Activated CD4-positive, CD25-positive, alpha-beta regulatory T cell treated with anti-CD3 and anti-CD28 coated beads, Interleukin-2, amount 50 U/mL, for 72 hours (primary cell): ENCODE measurements at regions not wholly inside any gene's neighbourhood (a gene's known extent, or its start where the extent isn't known, plus 50 kb on each side); places are given as distances from the start of the nearest gene placed in this dataset.
"Not testable (repeated sequence)": the region's sequence is repeated elsewhere in the genome, so short reads cannot be mapped to it uniquely, and the experiment has no call there.

Experiments used
- DNase-seq: peaks from one replicate; pipeline ENCODE4 v3.0.0; 2021

DNA sequence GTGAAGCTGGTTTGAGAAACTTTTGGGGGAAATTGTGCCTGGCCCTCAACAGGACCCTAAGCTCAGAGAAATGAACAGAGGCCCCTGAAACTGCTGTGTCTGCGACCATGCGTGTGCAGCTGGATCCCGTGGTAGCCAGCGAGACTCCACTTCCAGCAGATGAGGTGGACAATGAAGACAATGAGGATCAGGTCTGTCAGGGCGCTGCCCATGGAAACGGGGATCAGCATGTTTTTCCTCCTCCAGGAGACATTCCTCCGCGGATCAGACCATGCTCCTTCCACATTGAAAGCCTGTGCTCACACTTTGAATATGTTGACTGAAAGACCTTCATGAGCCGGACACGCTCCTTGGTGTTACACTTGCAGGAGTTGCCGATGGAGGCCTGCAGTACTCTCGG, 1439.8 kb upstream of the ALCAM start:
- no peak for DNase-seq

GRCh38 chr3:103927896-103928295, 1438.8 kb upstream of the ALCAM start:
- no peak for DNase-seq

- DNase-seq, result no peak
Measured at GRCh38 chr3:103937094-103937493, 1429.6 kb upstream of the ALCAM start.

DNA sequence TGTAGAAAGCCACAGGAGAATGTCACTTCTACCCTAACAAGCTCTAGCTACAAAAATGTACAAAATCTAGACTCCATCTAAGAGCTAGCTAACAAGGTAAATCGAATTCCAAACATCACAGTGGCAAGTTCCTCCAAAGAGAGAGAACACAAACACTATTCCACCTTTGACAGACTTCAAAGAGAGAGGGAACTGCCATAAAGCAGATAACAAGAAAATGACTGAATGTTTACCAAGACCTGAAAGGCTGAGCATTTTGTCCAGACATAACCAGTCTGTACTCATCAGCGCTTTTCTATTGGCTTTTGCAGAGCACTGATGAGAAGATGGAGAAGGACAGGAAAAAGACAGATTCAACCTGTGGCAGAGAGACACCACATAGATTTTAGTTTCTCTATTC, 1419.6 kb upstream of the ALCAM start:
- DNase-seq, result no peak

DNA sequence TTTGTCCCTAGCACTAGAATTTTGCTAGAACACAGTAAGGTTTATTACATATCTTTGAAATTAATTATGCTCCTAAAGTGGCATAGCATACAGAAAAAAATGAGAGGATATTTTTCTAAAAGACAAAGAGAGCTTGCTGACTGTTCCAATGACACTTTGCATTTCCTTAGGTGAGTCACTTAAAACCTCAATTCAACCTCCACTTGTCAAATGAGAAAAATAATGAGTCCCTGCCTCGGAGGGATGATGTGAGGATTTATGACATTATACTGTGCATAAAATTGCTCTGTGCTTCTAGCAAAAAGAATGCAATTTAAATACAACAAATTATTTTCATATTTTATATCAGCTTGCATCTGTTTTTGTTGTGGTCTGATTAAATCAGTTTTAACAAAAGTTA, 1417.0 kb upstream of the ALCAM start:
- DNase-seq, result no peak

DNA sequence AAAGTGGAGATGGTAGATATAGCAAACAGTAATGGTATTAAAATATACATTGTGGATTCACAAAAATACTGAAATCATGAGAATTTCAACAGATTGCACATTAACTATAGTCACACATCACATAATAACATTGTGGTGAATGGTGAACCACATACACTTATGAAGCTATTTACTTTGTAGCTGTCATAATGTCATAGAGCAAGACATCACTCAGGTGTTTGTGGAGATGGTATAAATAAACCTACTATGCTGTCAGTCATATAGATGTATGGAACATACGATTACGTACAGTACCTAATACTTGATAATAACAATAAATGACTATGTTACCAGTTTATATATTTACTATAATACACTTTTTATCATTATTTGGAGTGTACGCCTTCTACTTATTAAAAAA, 1416.0 kb upstream of the ALCAM start:
- no peak for DNase-seq

- no peak for DNase-seq
Measured at GRCh38 chr3:103953796-103954195, 1412.9 kb upstream of the ALCAM start.

GRCh38 chr3:103960819-103961218, 1405.9 kb upstream of the ALCAM start:
- no peak for DNase-seq

DNA sequence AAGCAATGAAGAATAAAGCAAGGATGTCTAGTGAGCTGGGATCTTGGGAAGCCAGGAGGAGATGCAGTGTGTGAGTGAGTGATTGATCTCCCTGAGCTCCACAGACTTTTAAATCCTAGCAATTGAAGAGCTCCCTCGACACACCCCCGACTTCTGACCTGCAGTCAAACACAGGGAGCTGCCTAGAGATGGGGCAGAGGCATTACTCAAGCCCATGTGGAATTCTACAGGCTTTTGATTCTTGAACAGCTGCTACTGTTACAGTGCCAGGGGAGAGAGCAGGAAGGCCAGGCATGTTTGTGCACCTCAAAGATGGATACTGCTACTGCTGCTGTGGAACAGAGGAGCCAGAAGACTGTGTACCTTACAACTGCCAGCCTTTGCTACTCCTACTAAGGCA, 1403.1 kb upstream of the ALCAM start:
- DNase-seq, result no peak

DNA sequence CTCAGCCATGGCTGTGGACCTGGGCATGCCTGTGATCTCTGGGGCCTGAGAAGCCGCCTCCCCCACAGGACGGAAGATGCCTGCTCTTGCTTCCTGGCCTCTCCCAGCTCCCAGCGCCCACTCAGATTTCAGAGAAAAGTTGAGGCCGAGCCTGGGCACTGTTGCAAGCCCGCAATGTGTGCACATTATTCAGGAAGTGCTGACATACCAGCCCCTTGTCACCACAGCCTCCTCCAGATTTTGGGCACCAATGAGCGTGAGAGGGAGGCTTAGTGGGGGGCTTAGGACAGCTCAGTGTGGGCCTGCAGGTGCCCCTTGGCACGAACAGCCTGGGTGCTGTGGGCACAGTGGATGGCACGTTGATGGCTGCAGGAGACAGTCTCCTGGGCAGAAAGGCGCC, 1400.9 kb upstream of the ALCAM start:
- DNase-seq, result no peak

DNA sequence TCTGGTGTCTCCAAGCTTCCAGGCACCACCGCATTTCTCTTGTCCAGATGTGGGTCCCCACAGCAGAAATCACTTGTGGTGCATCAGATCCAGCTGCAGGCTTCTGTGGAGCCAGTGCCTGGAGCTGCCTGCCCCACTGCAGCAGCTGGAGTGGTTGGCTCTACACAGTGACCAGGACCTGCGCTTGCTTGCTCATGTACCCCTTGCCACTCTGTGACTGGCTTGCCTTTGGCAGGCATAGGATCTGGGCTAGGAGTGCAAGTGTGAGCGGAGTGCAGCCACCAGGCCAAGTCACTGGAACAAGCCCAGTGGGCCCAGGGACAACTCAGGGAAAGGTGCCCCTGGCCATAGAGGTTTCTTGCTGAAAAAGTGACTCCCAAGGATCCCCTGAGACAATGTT, 1400.0 kb upstream of the ALCAM start:
- no peak for DNase-seq

DNA sequence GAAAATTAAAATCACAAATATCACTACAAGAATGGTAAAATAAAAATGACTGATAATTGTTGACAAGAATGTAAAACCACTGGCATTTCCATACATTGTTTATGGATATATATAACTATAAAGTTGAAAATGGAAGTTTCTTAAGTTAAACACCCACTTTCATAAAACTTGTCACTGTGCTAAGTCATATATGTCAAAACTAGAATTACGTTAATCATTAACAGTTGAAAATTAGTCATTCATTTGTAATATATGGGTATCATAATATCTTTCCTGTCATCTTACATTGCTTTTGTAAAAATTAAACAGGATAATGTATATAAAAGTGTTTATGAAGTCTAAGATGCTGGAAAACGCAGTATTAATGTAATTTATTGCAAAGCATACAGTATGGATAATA, 1398.6 kb upstream of the ALCAM start:
- DNase-seq, result no peak

- no peak for DNase-seq
Measured at GRCh38 chr3:103968751-103969150, 1398.0 kb upstream of the ALCAM start.

GRCh38 chr3:103976931-103977339, 1389.8 kb upstream of the ALCAM start:
- no peak for DNase-seq

- DNase-seq, result no peak
Measured at GRCh38 chr3:103977417-103977816, 1389.3 kb upstream of the ALCAM start.

GRCh38 chr3:103991461-103992115, 1375.1 kb upstream of the ALCAM start:
- no peak for DNase-seq

GRCh38 chr3:103992469-103992868, 1374.2 kb upstream of the ALCAM start:
- no peak for DNase-seq

- no peak for DNase-seq
Measured at GRCh38 chr3:104004956-104005355, 1361.8 kb upstream of the ALCAM start.

DNA sequence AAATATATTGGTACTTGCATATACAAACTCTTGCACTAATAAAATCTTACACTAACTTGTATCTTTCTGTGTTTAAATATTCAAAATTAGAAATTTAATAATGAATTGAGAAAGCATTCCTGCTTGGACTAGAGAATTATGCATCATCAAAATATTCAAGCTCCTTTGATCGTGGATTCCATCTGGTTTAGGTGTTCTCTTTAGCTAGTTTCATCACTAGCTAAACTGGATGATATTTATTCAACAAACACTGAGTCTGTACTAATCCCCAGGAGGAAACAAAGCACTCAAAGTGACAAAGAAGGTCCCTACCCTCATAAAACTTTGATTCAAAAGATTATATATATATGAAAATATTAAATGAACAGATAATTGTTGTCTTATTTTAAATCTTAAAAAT, 1360.9 kb upstream of the ALCAM start:
- DNase-seq, result no peak

DNA sequence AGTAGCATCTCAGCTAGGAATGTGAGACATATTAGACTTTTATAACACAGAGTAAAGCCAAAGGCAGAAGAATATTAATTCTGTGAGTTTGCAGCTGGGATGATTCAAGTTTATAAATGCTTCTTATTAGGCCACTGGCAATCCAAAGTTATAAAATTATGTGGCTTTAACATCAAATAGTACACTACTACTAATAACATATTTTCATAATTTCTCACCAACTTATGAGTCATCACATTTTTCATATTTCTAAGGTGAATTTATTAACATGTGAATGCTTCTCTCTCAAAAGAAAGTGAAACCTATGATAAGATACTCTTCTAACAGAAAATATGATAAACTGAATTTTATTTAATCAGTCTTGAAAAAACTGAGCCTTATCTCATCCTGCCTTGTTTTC, 1348.2 kb upstream of the ALCAM start:
- no peak for DNase-seq

DNA sequence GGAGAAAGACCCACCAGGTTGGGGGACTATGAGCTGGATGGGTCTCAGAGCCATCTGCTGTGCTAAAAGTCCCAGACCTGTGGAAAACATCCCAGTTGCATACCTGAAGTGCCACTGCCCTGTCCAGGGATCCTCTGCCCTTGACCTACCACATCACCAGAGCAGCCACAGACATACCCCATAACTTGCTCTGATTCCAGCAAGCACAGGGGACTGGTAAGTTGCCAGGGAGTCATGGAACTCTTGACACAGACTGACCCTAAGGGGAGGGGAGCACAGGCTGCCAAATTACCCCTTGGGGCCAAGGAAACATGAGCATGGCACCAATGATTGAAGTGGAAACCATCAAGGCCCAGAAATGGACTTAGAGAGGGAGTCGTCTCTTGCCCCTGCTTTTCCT, 1335.1 kb upstream of the ALCAM start:
- DNase-seq, result no peak

- DNase-seq, result no peak
Measured at GRCh38 chr3:104032283-104032682, 1334.4 kb upstream of the ALCAM start.

GRCh38 chr3:104040896-104041295, 1325.8 kb upstream of the ALCAM start:
- no peak for DNase-seq

DNA sequence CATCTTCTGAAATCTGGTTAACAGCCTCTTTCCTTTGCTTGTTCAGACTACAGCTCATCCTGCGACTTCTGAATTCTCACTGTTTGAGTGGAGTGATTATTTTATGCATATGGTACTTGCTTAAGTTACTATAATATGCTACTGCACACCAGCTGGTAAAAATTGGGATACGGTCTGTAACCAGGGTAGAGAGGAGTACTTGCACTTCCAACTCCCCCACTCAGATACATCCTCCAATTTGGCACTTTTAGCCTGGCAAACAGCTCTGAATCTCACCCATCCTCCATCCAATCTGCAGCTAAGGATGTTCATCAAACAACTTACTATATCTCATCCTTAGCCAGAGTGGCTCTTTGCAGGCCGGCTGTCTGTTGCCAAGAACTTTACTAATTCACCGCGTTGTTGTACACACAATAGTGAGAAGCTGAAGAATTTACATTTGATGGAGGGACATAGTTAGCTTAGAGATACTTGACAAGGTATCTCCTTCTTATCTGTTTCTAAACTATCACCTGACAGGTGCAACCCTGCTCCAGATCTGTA, 1323.6 kb upstream of the ALCAM start:
- not testable (repeated sequence) for DNase-seq

DNA sequence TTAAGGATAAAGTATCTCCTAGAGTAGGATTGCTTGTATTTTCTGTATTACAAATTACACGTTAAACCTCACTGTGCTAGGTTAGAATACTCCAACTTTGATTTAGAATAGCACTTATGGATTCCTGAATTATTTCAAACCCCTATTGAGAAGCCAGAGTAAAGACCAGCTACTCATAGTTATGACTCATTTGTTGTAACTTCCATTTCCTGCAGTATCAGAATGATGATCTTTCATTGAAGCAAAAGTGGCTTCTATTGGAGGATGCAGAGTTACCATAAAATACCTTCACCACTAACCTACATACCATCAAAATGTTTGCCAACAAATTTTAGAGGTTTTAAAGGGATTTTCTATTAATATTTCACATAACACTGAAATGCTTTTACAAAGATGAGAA, 1322.7 kb upstream of the ALCAM start:
- DNase-seq, result no peak
